ENCODE measurements at regions not wholly inside any gene's neighbourhood (a gene's known extent, or its start where the extent isn't known, plus 50 kb on each side); places are given as distances from the start of the nearest gene placed in this dataset.

DNA sequence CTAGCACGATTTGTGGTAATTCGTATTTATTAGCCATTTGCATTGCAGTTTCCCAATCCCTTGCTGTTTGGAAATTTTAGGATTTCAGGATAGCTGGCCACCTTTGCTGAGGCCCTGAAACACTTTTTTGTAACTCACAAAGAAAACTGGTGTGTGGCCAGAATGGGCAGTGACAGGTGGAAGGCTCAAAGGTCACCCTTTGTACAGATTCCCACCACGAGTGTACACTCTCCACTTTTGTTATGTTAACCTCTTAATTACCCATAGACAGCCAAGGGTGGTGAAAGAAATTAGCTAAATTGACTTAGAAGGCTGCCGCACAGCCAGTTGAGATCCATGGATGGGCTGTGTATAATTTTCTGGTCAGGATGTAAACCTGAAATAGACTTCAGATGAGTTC, 109.7 kb upstream of the ARX start:
- WGBS (ENCODE audit: insufficient coverage, insufficient replicate concordance, low lambda C conversion rate, missing lambda C conversion rate): 55% methylated on average over 4 of the region's 4 CpGs
- POLR2A ChIA-PET: no interaction called here
- ATAC-seq (no peak), FAIRE-seq (no peak), DNase-seq (ENCODE audit: low read depth, low spot score) (no peak)
- Histone ChIP-seq H3K79me2 (ENCODE audit: control insufficient read depth, insufficient read depth, low read length) (no peaks in the 10 kb centered on the region), H2AFZ (ENCODE audit: control insufficient read depth, low read depth, low read length) (no peak overlapping the region), H3K27me3 (replicated peaks in 1 of 2; ENCODE audit: control insufficient read depth in 2 of 2, insufficient read depth in 2 of 2, low read length in 1 of 2) (no peaks in the 10 kb centered on the region), H3K36me3 (ENCODE audit: control insufficient read depth in 2 of 2, insufficient read depth in 2 of 2, low read length in 1 of 2) (no peaks in the 10 kb centered on the region), H3K9me3 (replicated peaks; ENCODE audit: control insufficient read depth, insufficient read depth, low read length) (no peaks in the 10 kb centered on the region), H3K4me2 (ENCODE audit: control insufficient read depth, insufficient read depth) (no peak overlapping the region), H3K4me3 (no peak overlapping the region), H3K9ac (ENCODE audit: control insufficient read depth, insufficient read depth, low read length) (no peak overlapping the region), H3K27ac (ENCODE audit: control insufficient read depth, insufficient read depth) (no peak overlapping the region), H3K4me1 (ENCODE audit: control insufficient read depth, insufficient read depth, low read length) (no peaks in the 10 kb centered on the region), H4K20me1 (ENCODE audit: control insufficient read depth, insufficient read depth) (no peaks in the 10 kb centered on the region)
- CTCF ChIA-PET: no interaction called here
- in situ Hi-C loops (cut with MboI): no loop called here
- TF ChIP-seq ZNF622 (IDR thresholded peaks at IDR 0.05) (no peak), LARP7 (IDR thresholded peaks at IDR 0.05) (no peak), BCL11A (IDR thresholded peaks at IDR 0.05; ENCODE audit: low read depth, low read length) (no peak)
- TF ChIP-seq, protein P1, sequence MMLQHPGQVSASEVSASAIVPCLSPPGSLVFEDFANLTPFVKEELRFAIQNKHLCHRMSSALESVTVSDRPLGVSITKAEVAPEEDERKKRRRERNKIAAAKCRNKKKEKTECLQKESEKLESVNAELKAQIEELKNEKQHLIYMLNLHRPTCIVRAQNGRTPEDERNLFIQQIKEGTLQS (IDR thresholded peaks at IDR 0.05; ENCODE audit: borderline replicate concordance, extremely low read depth, low read depth, low read length): no peak
- TF ChIP-seq, protein P2, sequence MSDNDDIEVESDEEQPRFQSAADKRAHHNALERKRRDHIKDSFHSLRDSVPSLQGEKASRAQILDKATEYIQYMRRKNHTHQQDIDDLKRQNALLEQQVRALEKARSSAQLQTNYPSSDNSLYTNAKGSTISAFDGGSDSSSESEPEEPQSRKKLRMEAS (IDR thresholded peaks at IDR 0.05; ENCODE audit: low read depth, low read length): no peak
- RAD21 ChIA-PET (ENCODE audit: unreplicated experiment): no interaction called here
- SMC1A ChIA-PET (ENCODE audit: uncharacterized antibody, unreplicated experiment): no interaction called here
- intact Hi-C loops (cut with micrococcal nuclease; ENCODE audit: unreplicated experiment): no loop called here
- no TSS peak for BruUV-seq (replicated peaks)

DNA sequence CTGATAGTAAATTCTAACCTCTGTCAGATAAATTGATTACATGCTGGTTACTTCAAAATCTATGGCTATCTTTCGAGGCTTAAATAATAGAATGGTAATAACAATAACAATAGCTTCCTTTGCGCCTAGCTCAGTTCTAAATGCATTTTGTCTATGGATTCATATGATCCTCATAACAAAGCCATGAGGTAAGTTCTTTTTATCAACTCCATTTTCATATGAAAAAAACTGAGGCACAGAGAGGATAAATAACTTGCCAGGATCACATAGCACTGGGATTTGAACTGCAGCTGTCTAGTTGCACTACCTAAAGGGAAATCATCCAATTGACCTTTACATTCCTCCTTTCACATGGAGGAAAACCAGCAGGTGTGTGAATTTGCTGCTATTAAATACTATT, 108.6 kb upstream of the ARX start:
- no peak for FAIRE-seq
- Histone ChIP-seq H3K4me2 (ENCODE audit: control insufficient read depth, insufficient read depth) (no peak overlapping the region), H3K4me1 (ENCODE audit: control insufficient read depth, insufficient read depth, low read length) (no peaks in the 10 kb centered on the region), H3K79me2 (ENCODE audit: control insufficient read depth, insufficient read depth, low read length) (no peaks in the 10 kb centered on the region), H3K27ac (ENCODE audit: control insufficient read depth, insufficient read depth) (no peak overlapping the region), H4K20me1 (ENCODE audit: control insufficient read depth, insufficient read depth) (no peaks in the 10 kb centered on the region), H3K9ac (ENCODE audit: control insufficient read depth, insufficient read depth, low read length) (no peak overlapping the region), H3K4me3 (no peak overlapping the region), H2AFZ (ENCODE audit: control insufficient read depth, low read depth, low read length) (no peak overlapping the region), H3K27me3 (replicated peaks in 1 of 2; ENCODE audit: control insufficient read depth in 2 of 2, insufficient read depth in 2 of 2, low read length in 1 of 2) (no peaks in the 10 kb centered on the region), H3K36me3 (ENCODE audit: control insufficient read depth in 2 of 2, insufficient read depth in 2 of 2, low read length in 1 of 2) (no peaks in the 10 kb centered on the region), H3K9me3 (replicated peaks; ENCODE audit: control insufficient read depth, insufficient read depth, low read length) (no peaks in the 10 kb centered on the region)
- SMC1A ChIA-PET (ENCODE audit: uncharacterized antibody, unreplicated experiment): no interaction called here
- BruUV-seq (replicated peaks): no TSS peak
- no peak for DNase-seq (ENCODE audit: low read depth, low spot score)
- no peak for ATAC-seq
- WGBS (ENCODE audit: insufficient coverage, insufficient replicate concordance, low lambda C conversion rate, missing lambda C conversion rate): 10% methylated on average over 2 of the region's 2 CpGs
- in situ Hi-C loops (cut with MboI): no loop called here
- POLR2A ChIA-PET: no interaction called here
- CTCF ChIA-PET: interaction anchor here (0.5 to 1.0 kb wide), 3 partner anchors 20 to 626 kb away, joined by 3 to 5 read pairs (median 3); no protein-coding TSS in a partner anchor
- intact Hi-C loops (cut with micrococcal nuclease; ENCODE audit: unreplicated experiment): no loop called here
- RAD21 ChIA-PET (ENCODE audit: unreplicated experiment): no interaction called here
- TF ChIP-seq ZSCAN29 (IDR thresholded peaks at IDR 0.05): no peak
- no peak for TF ChIP-seq GABPA (IDR thresholded peaks at IDR 0.05; ENCODE audit: low read depth)
- TF ChIP-seq, protein P3, sequence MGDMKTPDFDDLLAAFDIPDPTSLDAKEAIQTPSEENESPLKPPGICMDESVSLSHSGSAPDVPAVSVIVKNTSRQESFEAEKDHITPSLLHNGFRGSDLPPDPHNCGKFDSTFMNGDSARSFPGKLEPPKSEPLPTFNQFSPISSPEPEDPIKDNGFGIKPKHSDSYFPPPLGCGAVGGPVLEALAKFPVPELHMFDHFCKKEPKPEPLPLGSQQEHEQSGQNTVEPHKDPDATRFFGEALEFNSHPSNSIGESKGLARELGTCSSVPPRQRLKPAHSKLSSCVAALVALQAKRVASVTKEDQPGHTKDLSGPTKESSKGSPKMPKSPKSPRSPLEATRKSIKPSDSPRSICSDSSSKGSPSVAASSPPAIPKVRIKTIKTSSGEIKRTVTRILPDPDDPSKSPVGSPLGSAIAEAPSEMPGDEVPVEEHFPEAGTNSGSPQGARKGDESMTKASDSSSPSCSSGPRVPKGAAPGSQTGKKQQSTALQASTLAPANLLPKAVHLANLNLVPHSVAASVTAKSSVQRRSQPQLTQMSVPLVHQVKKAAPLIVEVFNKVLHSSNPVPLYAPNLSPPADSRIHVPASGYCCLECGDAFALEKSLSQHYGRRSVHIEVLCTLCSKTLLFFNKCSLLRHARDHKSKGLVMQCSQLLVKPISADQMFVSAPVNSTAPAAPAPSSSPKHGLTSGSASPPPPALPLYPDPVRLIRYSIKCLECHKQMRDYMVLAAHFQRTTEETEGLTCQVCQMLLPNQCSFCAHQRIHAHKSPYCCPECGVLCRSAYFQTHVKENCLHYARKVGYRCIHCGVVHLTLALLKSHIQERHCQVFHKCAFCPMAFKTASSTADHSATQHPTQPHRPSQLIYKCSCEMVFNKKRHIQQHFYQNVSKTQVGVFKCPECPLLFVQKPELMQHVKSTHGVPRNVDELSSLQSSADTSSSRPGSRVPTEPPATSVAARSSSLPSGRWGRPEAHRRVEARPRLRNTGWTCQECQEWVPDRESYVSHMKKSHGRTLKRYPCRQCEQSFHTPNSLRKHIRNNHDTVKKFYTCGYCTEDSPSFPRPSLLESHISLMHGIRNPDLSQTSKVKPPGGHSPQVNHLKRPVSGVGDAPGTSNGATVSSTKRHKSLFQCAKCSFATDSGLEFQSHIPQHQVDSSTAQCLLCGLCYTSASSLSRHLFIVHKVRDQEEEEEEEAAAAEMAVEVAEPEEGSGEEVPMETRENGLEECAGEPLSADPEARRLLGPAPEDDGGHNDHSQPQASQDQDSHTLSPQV (IDR thresholded peaks at IDR 0.05): no peak
- TF ChIP-seq DPF2 (IDR thresholded peaks at IDR 0.05): no peak
- TF ChIP-seq ASH2L (IDR thresholded peaks at IDR 0.05; ENCODE audit: borderline replicate concordance, low read depth): no peak
- no peak for TF ChIP-seq RCOR1 (conservative IDR thresholded peaks at IDR 0.05; ENCODE audit: low read depth, low read length)
- TF ChIP-seq CHD1 (IDR thresholded peaks at IDR 0.05; ENCODE audit: low read depth, low read length): no peak
- no peak for TF ChIP-seq SP1 (IDR thresholded peaks at IDR 0.05; ENCODE audit: low read depth, low read length)
- TF ChIP-seq, protein P4, sequence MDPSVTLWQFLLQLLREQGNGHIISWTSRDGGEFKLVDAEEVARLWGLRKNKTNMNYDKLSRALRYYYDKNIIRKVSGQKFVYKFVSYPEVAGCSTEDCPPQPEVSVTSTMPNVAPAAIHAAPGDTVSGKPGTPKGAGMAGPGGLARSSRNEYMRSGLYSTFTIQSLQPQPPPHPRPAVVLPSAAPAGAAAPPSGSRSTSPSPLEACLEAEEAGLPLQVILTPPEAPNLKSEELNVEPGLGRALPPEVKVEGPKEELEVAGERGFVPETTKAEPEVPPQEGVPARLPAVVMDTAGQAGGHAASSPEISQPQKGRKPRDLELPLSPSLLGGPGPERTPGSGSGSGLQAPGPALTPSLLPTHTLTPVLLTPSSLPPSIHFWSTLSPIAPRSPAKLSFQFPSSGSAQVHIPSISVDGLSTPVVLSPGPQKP (IDR thresholded peaks at IDR 0.05; ENCODE audit: low read depth, low read length): no peak
- TF ChIP-seq EZH2 (IDR thresholded peaks at IDR 0.05; ENCODE audit: borderline replicate concordance, control insufficient read depth, low read depth, low read length): no peak
